Hepatocyte (in vitro differentiated cells): ENCODE measurements at regions not wholly inside any gene's neighbourhood (a gene's known extent, or its start where the extent isn't known, plus 50 kb on each side); places are given as distances from the start of the nearest gene placed in this dataset.

Source experiments
- DNase-seq: peaks from one replicate; pipeline ENCODE4 v3.0.0-alpha.2; 2016; ENCODE audit warnings: low spot score
- H2AFZ ChIP-seq: fragments of 200-600 bp; sonication (generic); 2 replicates; pipeline ENCODE4 v1.6.0; 2016; ENCODE audit warnings: antibody characterized with exemption, mild to moderate bottlenecking
- H3K27ac ChIP-seq: fragments of 200-600 bp; sonication (generic); 2 replicates; pipeline ENCODE4 v1.5.1; 2016; ENCODE audit warnings: mild to moderate bottlenecking
- H3K27me3 ChIP-seq: fragments of 200-600 bp; sonication (generic); 2 replicates; pipeline ENCODE4 v1.6.1; 2016
- H3K36me3 ChIP-seq: fragments of 200-600 bp; sonication (generic); replicated peaks from 2 replicates; pipeline ENCODE4 v1.5.1; 2016; ENCODE audit warnings: low read depth; ENCODE audit not compliant: insufficient read depth
- H3K4me1 ChIP-seq: fragments of 200-600 bp; sonication (generic); 2 replicates; pipeline ENCODE4 v1.5.1; 2016; ENCODE audit warnings: mild to moderate bottlenecking, moderate library complexity; ENCODE audit not compliant: insufficient read depth
- H3K4me2 ChIP-seq: fragments of 200-600 bp; sonication (generic); 2 replicates; pipeline ENCODE4 v1.6.0; 2016
- H3K4me3 ChIP-seq: fragments of 200-600 bp; sonication (generic); 2 replicates; pipeline ENCODE4 v1.5.1; 2016; ENCODE audit warnings: mild to moderate bottlenecking
- H3K79me2 ChIP-seq: fragments of 200-600 bp; sonication (generic); 2 replicates; pipeline ENCODE4 v1.6.0; 2017; ENCODE audit warnings: mild to moderate bottlenecking
- H3K9me2 ChIP-seq: fragments of 200-600 bp; sonication (generic); replicated peaks from 2 replicates; pipeline ENCODE4 v1.6.0; 2017; ENCODE audit warnings: mild to moderate bottlenecking; ENCODE audit not compliant: insufficient read depth
- H3K9me3 ChIP-seq: fragments of 200-600 bp; sonication (generic); 2 replicates; pipeline ENCODE4 v1.5.1; 2016; ENCODE audit warnings: low read depth, mild to moderate bottlenecking
- H4K20me1 ChIP-seq: fragments of 200-600 bp; sonication (generic); 2 replicates; pipeline ENCODE4 v1.6.0; 2016; ENCODE audit warnings: mild to moderate bottlenecking; ENCODE audit not compliant: insufficient read depth, poor library complexity, severe bottlenecking
- CTCF ChIP-seq: fragments of 200-600 bp; sonication (generic); IDR thresholded peaks from 2 replicates; pipeline ENCODE4 v1.5.1; 2016; ENCODE audit warnings: antibody characterized with exemption, mild to moderate bottlenecking; ENCODE audit not compliant: poor library complexity
- EZH2 ChIP-seq: fragments of 200-600 bp; sonication (generic); IDR thresholded peaks from 2 replicates; pipeline ENCODE4 v1.6.1; 2016; ENCODE audit warnings: antibody characterized with exemption, mild to moderate bottlenecking, borderline replicate concordance
- EZH2phosphoT487 ChIP-seq: fragments of 200-600 bp; sonication (generic); IDR thresholded peaks from one replicate; pipeline ENCODE4 v1.6.1; 2018; ENCODE audit warnings: antibody characterized with exemption, mild to moderate bottlenecking, low read depth, moderate library complexity; ENCODE audit not compliant: unreplicated experiment, severe bottlenecking
- WGBS: methylation state at CpG from one replicate; pipeline ENCODE4 v1.1.6; 2016; ENCODE audit warnings: low lambda C conversion rate; ENCODE audit errors: missing lambda C conversion rate; 5-methylcytosine and 5-hydroxymethylcytosine counted together

- Histone ChIP-seq H3K4me2 (no peak overlapping the region), H3K4me1 (no peaks in the 10 kb centered on the region), H3K27ac (no peak overlapping the region), H3K9me3 (no peaks in the 10 kb centered on the region), H3K9me2 (no peaks in the 10 kb centered on the region), H3K27me3 (no peaks in the 10 kb centered on the region), H3K79me2 (no peaks in the 10 kb centered on the region), H3K36me3 (no peaks in the 10 kb centered on the region), H2AFZ (no peak overlapping the region), H4K20me1 (no peaks in the 10 kb centered on the region), H3K4me3 (no peak overlapping the region)
- 93% methylated on average over 2 of the region's 2 CpGs for WGBS
- no peak for DNase-seq
- TF ChIP-seq EZH2phosphoT487 = no peak
- TF ChIP-seq CTCF = no peak
- TF ChIP-seq EZH2 = no peak
These were observed 502.8 kb upstream of the LRRTM4 start for GRCh38 chr2:78024996-78025395.

GRCh38 chr2:78029392-78029995 lies 507.3 kb upstream of the LRRTM4 start:
- Histone ChIP-seq H4K20me1 (no peaks in the 10 kb centered on the region), H3K9me3 (no peaks in the 10 kb centered on the region), H3K4me1 (no peaks in the 10 kb centered on the region), H2AFZ (no peak overlapping the region), H3K9me2 (no peaks in the 10 kb centered on the region), H3K4me2 (no peak overlapping the region), H3K27me3 (no peaks in the 10 kb centered on the region), H3K79me2 (no peaks in the 10 kb centered on the region), H3K4me3 (no peak overlapping the region), H3K27ac (no peak overlapping the region), H3K36me3 (no peaks in the 10 kb centered on the region)
- TF ChIP-seq EZH2 = no peak
- 87% methylated on average over 4 of the region's 4 CpGs for WGBS
- DNase-seq = no peak

GRCh38 chr2:78034706-78035105 lies 512.5 kb upstream of the LRRTM4 start:
- no peaks in the 10 kb centered on the region for H4K20me1 ChIP-seq
- H3K79me2 ChIP-seq = no peaks in the 10 kb centered on the region
- no peaks in the 10 kb centered on the region for H3K9me2 ChIP-seq
- no peak overlapping the region for H3K4me3 ChIP-seq
- DNase-seq = no peak
- H3K4me2 ChIP-seq = no peak overlapping the region
- TF ChIP-seq CTCF (no peak), EZH2phosphoT487 (no peak), EZH2 (no peak)
- 56% methylated on average over 3 of the region's 3 CpGs for WGBS
- no peak overlapping the region for H3K27ac ChIP-seq
- no peak overlapping the region for H2AFZ ChIP-seq
- no peaks in the 10 kb centered on the region for H3K4me1 ChIP-seq
- no peaks in the 10 kb centered on the region for H3K27me3 ChIP-seq
- no peaks in the 10 kb centered on the region for H3K36me3 ChIP-seq
- H3K9me3 ChIP-seq = no peaks in the 10 kb centered on the region

GRCh38 chr2:78035804-78036203 lies 513.6 kb upstream of the LRRTM4 start:
- TF ChIP-seq CTCF = no peak
- no peak for TF ChIP-seq EZH2
- no peak for TF ChIP-seq EZH2phosphoT487
- no peak overlapping the region for H3K4me2 ChIP-seq
- WGBS = 70% methylated on average over 2 of the region's 2 CpGs
- H4K20me1 ChIP-seq = no peaks in the 10 kb centered on the region
- no peak for DNase-seq
- H3K36me3 ChIP-seq = no peaks in the 10 kb centered on the region
- H2AFZ ChIP-seq = no peak overlapping the region
- no peaks in the 10 kb centered on the region for H3K4me1 ChIP-seq
- no peaks in the 10 kb centered on the region for H3K9me3 ChIP-seq
- no peaks in the 10 kb centered on the region for H3K79me2 ChIP-seq
- no peaks in the 10 kb centered on the region for H3K9me2 ChIP-seq
- no peak overlapping the region for H3K4me3 ChIP-seq
- H3K27me3 ChIP-seq = no peaks in the 10 kb centered on the region
- H3K27ac ChIP-seq = no peak overlapping the region
